ENCODE measurements at regions not wholly inside any gene's neighbourhood (a gene's known extent, or its start where the extent isn't known, plus 50 kb on each side); places are given as distances from the start of the nearest gene placed in this dataset.
"Not testable (repeated sequence)": the region's sequence is repeated elsewhere in the genome, so short reads cannot be mapped to it uniquely, and the experiment has no call there.

DNA sequence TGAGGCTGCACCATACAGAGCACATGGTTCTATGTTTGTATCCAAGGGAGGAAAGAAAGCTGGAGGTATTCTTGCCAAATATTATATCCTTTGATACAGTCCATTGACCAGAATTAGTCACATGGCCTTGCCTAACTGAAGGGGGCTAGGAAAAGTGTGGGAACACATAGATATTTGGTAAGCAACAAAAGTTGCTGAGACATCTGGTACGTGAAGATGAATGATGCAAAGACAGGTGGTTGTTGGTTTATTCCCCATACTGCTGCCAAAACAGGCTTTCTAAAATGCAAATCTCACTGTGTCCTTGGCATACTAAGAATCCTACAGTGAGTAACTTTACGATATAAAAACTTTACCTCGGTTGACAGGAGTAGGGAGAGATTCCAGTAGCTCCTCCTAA is 162.2 kb downstream of the VGLL3 start:
- no peak for TF ChIP-seq EZH2 (IDR thresholded peaks at IDR 0.05; ENCODE audit: low read length, missing control alignments)
- TF ChIP-seq, protein P1, sequence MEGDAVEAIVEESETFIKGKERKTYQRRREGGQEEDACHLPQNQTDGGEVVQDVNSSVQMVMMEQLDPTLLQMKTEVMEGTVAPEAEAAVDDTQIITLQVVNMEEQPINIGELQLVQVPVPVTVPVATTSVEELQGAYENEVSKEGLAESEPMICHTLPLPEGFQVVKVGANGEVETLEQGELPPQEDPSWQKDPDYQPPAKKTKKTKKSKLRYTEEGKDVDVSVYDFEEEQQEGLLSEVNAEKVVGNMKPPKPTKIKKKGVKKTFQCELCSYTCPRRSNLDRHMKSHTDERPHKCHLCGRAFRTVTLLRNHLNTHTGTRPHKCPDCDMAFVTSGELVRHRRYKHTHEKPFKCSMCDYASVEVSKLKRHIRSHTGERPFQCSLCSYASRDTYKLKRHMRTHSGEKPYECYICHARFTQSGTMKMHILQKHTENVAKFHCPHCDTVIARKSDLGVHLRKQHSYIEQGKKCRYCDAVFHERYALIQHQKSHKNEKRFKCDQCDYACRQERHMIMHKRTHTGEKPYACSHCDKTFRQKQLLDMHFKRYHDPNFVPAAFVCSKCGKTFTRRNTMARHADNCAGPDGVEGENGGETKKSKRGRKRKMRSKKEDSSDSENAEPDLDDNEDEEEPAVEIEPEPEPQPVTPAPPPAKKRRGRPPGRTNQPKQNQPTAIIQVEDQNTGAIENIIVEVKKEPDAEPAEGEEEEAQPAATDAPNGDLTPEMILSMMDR (conservative IDR thresholded peaks at IDR 0.05 in 1 of 2, IDR thresholded peaks at IDR 0.05 in 1 of 2; ENCODE audit: low read depth in 1 of 2, low read length in 2 of 2), result no peak
- H3K27ac ChIP-seq (ENCODE audit: insufficient read depth, low read length), result no peak overlapping the region
- H2AFZ ChIP-seq (ENCODE audit: low read length), result no peak overlapping the region
- no peak overlapping the region for H3K9ac ChIP-seq (ENCODE audit: insufficient read depth, low read length)
- no peaks in the 10 kb centered on the region for H3K4me1 ChIP-seq (ENCODE audit: control insufficient read depth, extremely low read depth, insufficient read depth, low read length)
- H3K4me2 ChIP-seq (ENCODE audit: extremely low read depth, insufficient read depth, low read length), result no peak overlapping the region
- H3K36me3 ChIP-seq (ENCODE audit: control insufficient read depth, insufficient read depth, low read length), result no peaks in the 10 kb centered on the region
- H3K9me3 ChIP-seq (ENCODE audit: control insufficient read depth, insufficient read depth, low read depth, low read length), result no peaks in the 10 kb centered on the region
- no peaks in the 10 kb centered on the region for H3K27me3 ChIP-seq (ENCODE audit: control insufficient read depth, insufficient read depth, low read length)
- H4K20me1 ChIP-seq (ENCODE audit: control insufficient read depth, extremely low read depth, insufficient read depth, low read length), result no peaks in the 10 kb centered on the region
- no peak overlapping the region for H3K4me3 ChIP-seq (replicated peaks in 1 of 4; ENCODE audit: control extremely low read depth in 1 of 4, insufficient read depth in 1 of 4, low read depth in 3 of 4, low read length in 4 of 4)
- no peaks in the 10 kb centered on the region for H3K79me2 ChIP-seq (ENCODE audit: control insufficient read depth, insufficient read depth, low read length)
- DNase-seq (ENCODE audit: low read depth in 2 of 2), result peak in 1 of 2 donors; percentile 27

DNA sequence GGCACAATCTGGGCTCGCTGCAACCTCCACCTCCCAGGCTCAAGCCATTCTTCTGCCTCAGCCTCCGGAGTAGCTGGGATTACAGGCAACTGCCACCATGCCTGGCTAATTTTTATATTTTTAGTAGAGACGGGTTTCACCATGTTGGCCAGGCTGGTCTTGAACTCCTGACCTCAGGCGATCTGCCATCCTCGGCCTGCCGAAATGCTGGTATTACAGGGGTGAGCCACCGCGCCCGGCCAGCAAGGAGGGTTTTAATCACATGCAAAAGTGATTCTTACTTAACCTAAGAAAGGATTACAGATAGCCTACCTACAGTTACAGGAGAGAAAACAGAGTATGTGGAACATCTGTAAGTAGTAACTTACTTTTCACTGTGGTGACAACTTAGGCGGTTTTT is 163.4 kb downstream of the VGLL3 start:
- not testable (repeated sequence) for H3K9me3 ChIP-seq (ENCODE audit: control insufficient read depth, insufficient read depth, low read depth, low read length); DNase-seq (ENCODE audit: low read depth in 2 of 2); H4K20me1 ChIP-seq (ENCODE audit: control insufficient read depth, extremely low read depth, insufficient read depth, low read length); H3K79me2 ChIP-seq (ENCODE audit: control insufficient read depth, insufficient read depth, low read length); H3K4me2 ChIP-seq (ENCODE audit: extremely low read depth, insufficient read depth, low read length); H2AFZ ChIP-seq (ENCODE audit: low read length); H3K4me1 ChIP-seq (ENCODE audit: control insufficient read depth, extremely low read depth, insufficient read depth, low read length); H3K27me3 ChIP-seq (ENCODE audit: control insufficient read depth, insufficient read depth, low read length); H3K9ac ChIP-seq (ENCODE audit: insufficient read depth, low read length); H3K27ac ChIP-seq (ENCODE audit: insufficient read depth, low read length); H3K4me3 ChIP-seq (replicated peaks in 1 of 4; ENCODE audit: control extremely low read depth in 1 of 4, insufficient read depth in 1 of 4, low read depth in 3 of 4, low read length in 4 of 4); H3K36me3 ChIP-seq (ENCODE audit: control insufficient read depth, insufficient read depth, low read length)

DNA sequence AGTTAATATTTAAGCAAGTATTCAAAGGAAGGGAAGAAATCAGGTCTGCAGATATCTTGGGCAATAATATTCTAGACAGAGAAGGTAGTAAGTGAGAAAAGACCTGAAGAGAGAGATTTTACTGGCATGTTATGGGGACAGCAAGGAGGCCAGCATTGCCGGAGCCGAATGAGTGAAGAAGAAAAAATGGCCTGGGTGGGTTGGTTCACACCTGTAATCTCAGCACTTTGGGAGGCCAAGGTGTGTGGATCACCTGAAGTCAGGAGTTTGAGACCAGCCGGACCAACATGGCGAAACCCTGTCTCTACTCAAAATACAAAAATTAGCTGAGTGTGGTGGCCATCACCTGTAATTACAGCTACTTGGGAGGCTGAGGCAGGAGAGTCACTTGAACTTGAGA is 164.7 kb downstream of the VGLL3 start:
- Histone ChIP-seq H3K4me3 (replicated peaks in 1 of 4; ENCODE audit: control extremely low read depth in 1 of 4, insufficient read depth in 1 of 4, low read depth in 3 of 4, low read length in 4 of 4) (no peak overlapping the region), H3K4me2 (ENCODE audit: extremely low read depth, insufficient read depth, low read length) (no peak overlapping the region), H3K36me3 (ENCODE audit: control insufficient read depth, insufficient read depth, low read length) (no peaks in the 10 kb centered on the region), H3K9me3 (ENCODE audit: control insufficient read depth, insufficient read depth, low read depth, low read length) (no peaks in the 10 kb centered on the region), H3K9ac (ENCODE audit: insufficient read depth, low read length) (no peak overlapping the region), H3K27me3 (ENCODE audit: control insufficient read depth, insufficient read depth, low read length) (no peaks in the 10 kb centered on the region), H3K27ac (ENCODE audit: insufficient read depth, low read length) (no peak overlapping the region), H2AFZ (ENCODE audit: low read length) (no peak overlapping the region), H3K79me2 (ENCODE audit: control insufficient read depth, insufficient read depth, low read length) (no peaks in the 10 kb centered on the region), H3K4me1 (ENCODE audit: control insufficient read depth, extremely low read depth, insufficient read depth, low read length) (no peaks in the 10 kb centered on the region), H4K20me1 (ENCODE audit: control insufficient read depth, extremely low read depth, insufficient read depth, low read length) (no peaks in the 10 kb centered on the region)
- DNase-seq (ENCODE audit: low read depth in 2 of 2), result no peak
- TF ChIP-seq EZH2 (IDR thresholded peaks at IDR 0.05; ENCODE audit: low read length, missing control alignments), result no peak
- TF ChIP-seq, protein P1 (conservative IDR thresholded peaks at IDR 0.05 in 1 of 2, IDR thresholded peaks at IDR 0.05 in 1 of 2; ENCODE audit: low read depth in 1 of 2, low read length in 2 of 2), result no peak
